ENCODE measurements at regions not wholly inside any gene's neighbourhood (a gene's known extent, or its start where the extent isn't known, plus 50 kb on each side); places are given as distances from the start of the nearest gene placed in this dataset.

DNA sequence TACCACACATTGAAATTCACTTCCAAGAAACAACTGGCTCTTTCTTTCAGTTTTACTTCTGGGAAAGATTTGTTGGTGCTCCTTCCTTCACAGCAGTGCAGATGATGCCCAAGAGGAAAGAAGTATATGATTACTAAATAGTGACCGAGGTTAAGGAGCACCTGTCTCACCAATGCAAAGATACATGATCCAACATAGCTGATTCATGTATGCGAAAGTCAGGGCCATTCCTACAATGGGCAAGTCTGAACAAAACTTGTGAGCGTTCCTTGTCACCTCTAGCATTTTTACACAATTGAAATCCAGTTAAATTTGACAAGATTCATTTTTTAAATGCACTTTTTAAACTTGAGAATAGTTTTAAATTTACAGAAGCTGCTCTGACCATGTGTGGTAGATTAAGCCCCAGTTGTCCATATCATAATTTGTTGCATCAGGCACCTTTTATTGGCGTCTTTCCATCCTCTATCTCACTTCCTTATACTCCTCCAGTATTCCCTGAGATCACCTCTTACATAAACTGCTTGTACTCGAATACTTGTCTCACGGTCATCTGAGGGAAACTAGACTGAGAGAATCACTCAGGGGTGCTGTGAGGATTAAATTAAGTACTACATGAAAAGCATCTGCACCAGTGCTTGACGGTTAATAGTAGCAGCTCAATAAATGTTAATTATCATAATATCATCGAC is 438.8 kb upstream of the CDH20 start:
- no peak for ATAC-seq
- TF ChIP-seq, protein P1, sequence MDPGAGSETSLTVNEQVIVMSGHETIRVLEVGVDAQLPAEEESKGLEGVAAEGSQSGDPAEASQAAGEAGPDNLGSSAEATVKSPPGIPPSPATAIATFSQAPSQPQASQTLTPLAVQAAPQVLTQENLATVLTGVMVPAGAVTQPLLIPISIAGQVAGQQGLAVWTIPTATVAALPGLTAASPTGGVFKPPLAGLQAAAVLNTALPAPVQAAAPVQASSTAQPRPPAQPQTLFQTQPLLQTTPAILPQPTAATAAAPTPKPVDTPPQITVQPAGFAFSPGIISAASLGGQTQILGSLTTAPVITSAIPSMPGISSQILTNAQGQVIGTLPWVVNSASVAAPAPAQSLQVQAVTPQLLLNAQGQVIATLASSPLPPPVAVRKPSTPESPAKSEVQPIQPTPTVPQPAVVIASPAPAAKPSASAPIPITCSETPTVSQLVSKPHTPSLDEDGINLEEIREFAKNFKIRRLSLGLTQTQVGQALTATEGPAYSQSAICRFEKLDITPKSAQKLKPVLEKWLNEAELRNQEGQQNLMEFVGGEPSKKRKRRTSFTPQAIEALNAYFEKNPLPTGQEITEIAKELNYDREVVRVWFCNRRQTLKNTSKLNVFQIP (CRISPR knock-in tag; IDR thresholded peaks at IDR 0.05; ENCODE audit: borderline replicate concordance, low read depth): no peak
- TF ChIP-seq ZNF565 (CRISPR knock-in tag; conservative IDR thresholded peaks at IDR 0.05; ENCODE audit: low read depth): no peak
- no peak for TF ChIP-seq ZFP30 (CRISPR knock-in tag; IDR thresholded peaks at IDR 0.05)
- no peak for TF ChIP-seq OSR1 (CRISPR knock-in tag; IDR thresholded peaks at IDR 0.05)
- no peak for TF ChIP-seq TSHZ2 (CRISPR knock-in tag; IDR thresholded peaks at IDR 0.05)
- no peak for TF ChIP-seq ARNTL (CRISPR knock-in tag; IDR thresholded peaks at IDR 0.05; ENCODE audit: borderline replicate concordance, low read depth)
- TF ChIP-seq TCF4 (CRISPR knock-in tag; IDR thresholded peaks at IDR 0.05; ENCODE audit: borderline replicate concordance): no peak
- no peak for TF ChIP-seq ZC3H10 (CRISPR knock-in tag; IDR thresholded peaks at IDR 0.05)
- TF ChIP-seq TOX (CRISPR knock-in tag; IDR thresholded peaks at IDR 0.05; ENCODE audit: borderline replicate concordance): no peak
- TF ChIP-seq ZNF8 (CRISPR knock-in tag; IDR thresholded peaks at IDR 0.05): no peak
- TF ChIP-seq BACH2 (CRISPR knock-in tag; IDR thresholded peaks at IDR 0.05; ENCODE audit: borderline replicate concordance): no peak
- no peak for TF ChIP-seq ISL1 (CRISPR knock-in tag; IDR thresholded peaks at IDR 0.05)
- no peak for TF ChIP-seq PPARA (CRISPR knock-in tag; IDR thresholded peaks at IDR 0.05; ENCODE audit: borderline replicate concordance)
- no peak for TF ChIP-seq GLIS3 (CRISPR knock-in tag; IDR thresholded peaks at IDR 0.05)
- no peak for TF ChIP-seq ZFP3 (CRISPR knock-in tag; IDR thresholded peaks at IDR 0.05)
- TF ChIP-seq ESRRG (CRISPR knock-in tag; IDR thresholded peaks at IDR 0.05): no peak
- TF ChIP-seq, protein P2, sequence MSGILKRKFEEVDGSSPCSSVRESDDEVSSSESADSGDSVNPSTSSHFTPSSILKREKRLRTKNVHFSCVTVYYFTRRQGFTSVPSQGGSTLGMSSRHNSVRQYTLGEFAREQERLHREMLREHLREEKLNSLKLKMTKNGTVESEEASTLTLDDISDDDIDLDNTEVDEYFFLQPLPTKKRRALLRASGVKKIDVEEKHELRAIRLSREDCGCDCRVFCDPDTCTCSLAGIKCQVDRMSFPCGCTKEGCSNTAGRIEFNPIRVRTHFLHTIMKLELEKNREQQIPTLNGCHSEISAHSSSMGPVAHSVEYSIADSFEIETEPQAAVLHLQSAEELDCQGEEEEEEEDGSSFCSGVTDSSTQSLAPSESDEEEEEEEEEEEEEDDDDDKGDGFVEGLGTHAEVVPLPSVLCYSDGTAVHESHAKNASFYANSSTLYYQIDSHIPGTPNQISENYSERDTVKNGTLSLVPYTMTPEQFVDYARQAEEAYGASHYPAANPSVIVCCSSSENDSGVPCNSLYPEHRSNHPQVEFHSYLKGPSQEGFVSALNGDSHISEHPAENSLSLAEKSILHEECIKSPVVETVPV (CRISPR knock-in tag; IDR thresholded peaks at IDR 0.05): no peak
- TF ChIP-seq RARB (CRISPR knock-in tag; IDR thresholded peaks at IDR 0.05): no peak

- 0 out of 3 replicates have a peak, but pooled peaks have one; percentile 40 for ATAC-seq
- TF ChIP-seq RARB (CRISPR knock-in tag; IDR thresholded peaks at IDR 0.05): no peak
- TF ChIP-seq, protein P3, sequence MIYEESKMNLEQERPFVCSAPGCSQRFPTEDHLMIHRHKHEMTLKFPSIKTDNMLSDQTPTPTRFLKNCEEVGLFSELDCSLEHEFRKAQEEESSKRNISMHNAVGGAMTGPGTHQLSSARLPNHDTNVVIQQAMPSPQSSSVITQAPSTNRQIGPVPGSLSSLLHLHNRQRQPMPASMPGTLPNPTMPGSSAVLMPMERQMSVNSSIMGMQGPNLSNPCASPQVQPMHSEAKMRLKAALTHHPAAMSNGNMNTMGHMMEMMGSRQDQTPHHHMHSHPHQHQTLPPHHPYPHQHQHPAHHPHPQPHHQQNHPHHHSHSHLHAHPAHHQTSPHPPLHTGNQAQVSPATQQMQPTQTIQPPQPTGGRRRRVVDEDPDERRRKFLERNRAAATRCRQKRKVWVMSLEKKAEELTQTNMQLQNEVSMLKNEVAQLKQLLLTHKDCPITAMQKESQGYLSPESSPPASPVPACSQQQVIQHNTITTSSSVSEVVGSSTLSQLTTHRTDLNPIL (CRISPR knock-in tag; IDR thresholded peaks at IDR 0.05; ENCODE audit: low read depth): no peak
- no peak for TF ChIP-seq PATZ1 (CRISPR knock-in tag; IDR thresholded peaks at IDR 0.05; ENCODE audit: borderline replicate concordance)
- no peak for TF ChIP-seq TOX (CRISPR knock-in tag; IDR thresholded peaks at IDR 0.05; ENCODE audit: borderline replicate concordance)
- TF ChIP-seq, protein P1 (CRISPR knock-in tag; IDR thresholded peaks at IDR 0.05; ENCODE audit: borderline replicate concordance, low read depth): no peak
- TF ChIP-seq TCF4 (CRISPR knock-in tag; IDR thresholded peaks at IDR 0.05; ENCODE audit: borderline replicate concordance): no peak
- TF ChIP-seq ARNTL (CRISPR knock-in tag; IDR thresholded peaks at IDR 0.05; ENCODE audit: borderline replicate concordance, low read depth): no peak
- TF ChIP-seq ESRRG (CRISPR knock-in tag; IDR thresholded peaks at IDR 0.05): no peak
- TF ChIP-seq ISL1 (CRISPR knock-in tag; IDR thresholded peaks at IDR 0.05): no peak
- no peak for TF ChIP-seq ZFP3 (CRISPR knock-in tag; IDR thresholded peaks at IDR 0.05)
- no peak for TF ChIP-seq TSHZ2 (CRISPR knock-in tag; IDR thresholded peaks at IDR 0.05)
- TF ChIP-seq OSR1 (CRISPR knock-in tag; IDR thresholded peaks at IDR 0.05): no peak
- TF ChIP-seq SNAI2 (CRISPR knock-in tag; IDR thresholded peaks at IDR 0.05): no peak
- TF ChIP-seq ZNF565 (CRISPR knock-in tag; conservative IDR thresholded peaks at IDR 0.05; ENCODE audit: low read depth): no peak
- no peak for TF ChIP-seq PPARA (CRISPR knock-in tag; IDR thresholded peaks at IDR 0.05; ENCODE audit: borderline replicate concordance)
- no peak for TF ChIP-seq BACH2 (CRISPR knock-in tag; IDR thresholded peaks at IDR 0.05; ENCODE audit: borderline replicate concordance)
- no peak for TF ChIP-seq GLIS3 (CRISPR knock-in tag; IDR thresholded peaks at IDR 0.05)
- no peak for TF ChIP-seq ZNF8 (CRISPR knock-in tag; IDR thresholded peaks at IDR 0.05)
- no peak for TF ChIP-seq ZFP30 (CRISPR knock-in tag; IDR thresholded peaks at IDR 0.05)
- no peak for TF ChIP-seq CSDC2 (CRISPR knock-in tag; IDR thresholded peaks at IDR 0.05)
Measured at GRCh38 chr18:60895181-60895580, 438.0 kb upstream of the CDH20 start.

All from SK-N-SH treated with all-trans-retinoic acid at 6 μM for 48 hours (cell line).